K562 (cell line): ENCODE measurements at regions not wholly inside any gene's neighbourhood (a gene's known extent, or its start where the extent isn't known, plus 50 kb on each side); places are given as distances from the start of the nearest gene placed in this dataset.

Experiments
- ATAC-seq: fragments of 200-7000 bp; cut with Tn5 transposase; 3 replicates; pipeline ENCODE4 v1.9.1; 2020; ENCODE audit warnings: moderate library complexity
- BruUV-seq: library from RNA; stranded (reverse); fragments of 400-500 nt; replicated peaks from 2 replicates; lab custom pipeline; 2021; lab: Mats Ljungman, UMichigan
- CTCF ChIA-PET: fragments of 300-600 bp; formaldehyde crosslinking; extraction: SDS; loops from one replicate; lab custom pipeline; 2021; ENCODE audit warnings: low intra/inter-chr PET ratio; lab: Yijun Ruan, JAX
- POLR2A ChIA-PET: fragments of 300-600, 350-650 bp; sonication (Branson Sonifier 250); formaldehyde crosslinking; extraction: SDS; loops from one replicate; lab custom pipeline; 2021; ENCODE audit warnings: antibody characterized with exemption, inconsistent platforms; lab: Yijun Ruan, JAX
- DNase-seq, 4 experiments: peaks; one replicate each; pipeline versions ENCODE4 v3.0.0 to v3.0.0-alpha.2; 2011 to 2018; ENCODE audit warnings: low spot score in 3 of 4, mixed read lengths in 3 of 4; ENCODE audit errors: extremely low read depth in 1 of 4
- FAIRE-seq: peaks from 2 replicates; lab custom pipeline; 2011; peaks lifted over from hg19 to GRCh38; lab: Jason Lieb, UNC
- H2AFZ ChIP-seq: 2 replicates; pipeline ENCODE4 v1.6.0; 2011; ENCODE audit warnings: low read depth, low read length, control low read depth, inconsistent platforms
- H3K27ac ChIP-seq: fragments of 200-600 bp; 3 replicates; pipeline ENCODE4 v1.8.0; 2011; ENCODE audit warnings: low read depth, mild to moderate bottlenecking, control low read depth, inconsistent platforms, low read length, moderate library complexity, mixed read lengths; ENCODE audit errors: extremely low read depth
- H3K27me3 ChIP-seq, 2 experiments: fragments of 300-600 bp in 1 of 2; 2 replicates in 1 of 2; 3 replicates in 1 of 2; pipeline versions ENCODE4 v1.6.0 to v1.8.0; 2011; ENCODE audit warnings: inconsistent platforms in 2 of 2, low read length in 2 of 2, mild to moderate bottlenecking in 1 of 2, mixed read lengths in 1 of 2, moderate library complexity in 1 of 2; ENCODE audit not compliant: control insufficient read depth in 2 of 2, insufficient read depth in 2 of 2
- H3K36me3 ChIP-seq: fragments of 300-600 bp; 3 replicates; pipeline ENCODE4 v1.8.0; 2011; ENCODE audit warnings: mild to moderate bottlenecking, low read length, inconsistent platforms; ENCODE audit not compliant: control insufficient read depth, insufficient read depth
- H3K4me1 ChIP-seq, 2 experiments: fragments of 200-600 bp in 1 of 2; replicated peaks in 1 of 2; 2 replicates in 1 of 2; 3 replicates in 1 of 2; pipeline versions ENCODE4 v1.5.1 to v1.8.0; 2011; ENCODE audit warnings: inconsistent platforms in 2 of 2, low read length in 2 of 2, mild to moderate bottlenecking in 1 of 2, mixed read lengths in 1 of 2, moderate library complexity in 1 of 2; ENCODE audit not compliant: control insufficient read depth in 2 of 2, insufficient read depth in 2 of 2
- H3K4me2 ChIP-seq: 2 replicates; pipeline ENCODE4 v1.6.1; 2011; ENCODE audit warnings: low read length, control low read depth, inconsistent platforms, mixed read lengths; ENCODE audit not compliant: insufficient read depth
- H3K4me3 ChIP-seq: fragments of 200-600 bp; sonication (generic), shearing (Covaris generic); 2 replicates; pipeline ENCODE4 v1.5.1; 2016; ENCODE audit warnings: control low read depth, inconsistent platforms
- H3K79me2 ChIP-seq: fragments of 200-600 bp; 3 replicates; pipeline ENCODE4 v1.8.0; 2011; ENCODE audit warnings: low read length, inconsistent platforms; ENCODE audit not compliant: control insufficient read depth, insufficient read depth
- H3K9ac ChIP-seq, 2 experiments: 2 replicates each; pipeline versions ENCODE4 v1.6.0 to v1.6.1; 2011; ENCODE audit warnings: low read depth in 2 of 2, low read length in 2 of 2, control low read depth in 1 of 2, inconsistent platforms in 1 of 2, mild to moderate bottlenecking in 1 of 2, mixed read lengths in 1 of 2; ENCODE audit not compliant: insufficient read depth in 1 of 2
- H3K9me1 ChIP-seq: one replicate; pipeline ENCODE4 v1.6.0; 2011; ENCODE audit warnings: inconsistent platforms, mild to moderate bottlenecking, low read length, moderate library complexity; ENCODE audit not compliant: control insufficient read depth, insufficient read depth
- H3K9me3 ChIP-seq: replicated peaks from 2 replicates; pipeline ENCODE4 v1.5.1; 2011; ENCODE audit warnings: low read depth, low read length, inconsistent platforms; ENCODE audit not compliant: control insufficient read depth, insufficient read depth
- H4K20me1 ChIP-seq: replicated peaks from 2 replicates; pipeline ENCODE4 v1.6.1; 2011; ENCODE audit warnings: low read length, inconsistent platforms, mixed read lengths; ENCODE audit not compliant: control insufficient read depth, insufficient read depth
- EWSR1 ChIP-seq: fragments of 450-650 bp; IDR thresholded peaks from 2 replicates; pipeline ENCODE4 v1.6.1; 2018; ENCODE audit warnings: borderline replicate concordance, mild to moderate bottlenecking, low read depth, moderate library complexity; ENCODE audit not compliant: partially characterized antibody
- SAFB2 ChIP-seq: fragments of 200-400 bp; formaldehyde crosslinking; IDR thresholded peaks from 2 replicates; pipeline ENCODE4 v1.6.1; 2018; ENCODE audit warnings: borderline replicate concordance, low read length, low read depth, moderate library complexity; ENCODE audit not compliant: severe bottlenecking
- ZNF124 ChIP-seq: sonication (generic); formaldehyde crosslinking; IDR thresholded peaks from 2 replicates; pipeline ENCODE4 v1.8.1; 2022; ENCODE audit warnings: missing genetic modification reagents
- ZNF24 ChIP-seq: fragments of 450-650 bp; IDR thresholded peaks from 2 replicates; pipeline ENCODE4 v1.6.1; 2016
- WGBS: fragments of 100-300 bp; shearing (Covaris generic); methylation state at CpG from one replicate; pipeline ENCODE4 v1.1.6; 2016; ENCODE audit warnings: low coverage, mixed read lengths; ENCODE audit not compliant: insufficient coverage; ENCODE audit errors: missing lambda C conversion rate; 5-methylcytosine and 5-hydroxymethylcytosine counted together
- in situ Hi-C: fragments of 300-500 bp; cut with MboI; formaldehyde crosslinking; loops from 4 replicates; pipeline ENCODE4 v1.15.0; 2018; ENCODE audit warnings: inconsistent platforms, mixed read lengths
- intact Hi-C: fragments of 100-400 bp; cut with micrococcal nuclease; formaldehyde crosslinking; loops from 2 replicates; pipeline ENCODE4 v1.14.2; 2022
- TF ChIP-seq, protein P1 (sequence below): fragments of 250-450 bp; sonication (Bioruptor Pico); IDR thresholded peaks from 2 replicates; pipeline ENCODE4 v1.4.0; 2020; ENCODE audit warnings: borderline replicate concordance

DNA sequence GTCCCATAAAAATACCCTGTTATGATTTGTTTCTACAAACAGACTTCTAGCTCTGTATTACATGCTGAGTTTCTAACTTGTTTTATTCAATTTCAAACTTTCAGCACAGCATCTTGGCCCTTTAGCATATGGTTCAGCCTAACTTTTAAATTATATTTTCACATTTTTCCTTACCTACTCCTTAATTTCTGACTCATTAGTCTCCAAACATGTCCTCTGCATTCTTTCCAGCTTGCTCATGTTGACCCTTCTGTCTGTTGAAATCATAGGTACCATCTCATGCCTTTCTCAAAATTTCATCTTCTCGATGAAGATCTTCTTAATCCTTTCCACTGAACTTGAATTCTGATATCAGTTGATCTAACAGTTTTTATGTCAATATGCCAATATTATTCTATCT, 200.9 kb upstream of the RIOK2 start (continued):
- no peak for TF ChIP-seq EWSR1
- TF ChIP-seq ZNF124, result no peak

DNA sequence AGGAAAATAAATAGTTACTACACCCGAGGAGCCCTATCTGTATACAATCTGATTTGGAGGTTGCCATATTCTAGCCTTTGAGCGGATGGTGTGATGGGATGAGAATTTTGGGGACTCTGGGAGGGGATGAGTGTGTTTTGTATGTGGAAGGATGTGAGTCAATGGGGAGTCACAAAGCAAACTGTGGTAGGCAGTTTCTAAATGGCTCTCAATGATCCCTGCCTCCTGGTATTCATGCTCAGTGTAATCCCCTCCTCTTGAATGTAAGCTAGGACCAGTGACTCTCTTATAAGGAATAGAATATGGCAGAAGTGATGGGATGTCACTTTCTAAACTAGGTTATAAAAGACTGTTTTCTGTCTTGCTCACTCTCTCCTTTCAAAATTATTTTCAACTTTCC, 205.7 kb upstream of the RIOK2 start:
- no peaks in the 10 kb centered on the region for H3K36me3 ChIP-seq
- no peaks in the 10 kb centered on the region for H3K27me3 ChIP-seq
- no peaks in the 10 kb centered on the region for H3K9me1 ChIP-seq
- POLR2A ChIA-PET, result no interaction called here
- DNase-seq (no peak), FAIRE-seq (no peak)
- H3K4me2 ChIP-seq, result no peak overlapping the region
- in situ Hi-C loops, result no loop called here
- intact Hi-C loops, result no loop called here
- H2AFZ ChIP-seq, result no peak overlapping the region
- TF ChIP-seq ZNF24, result no peak
- TF ChIP-seq, protein P1, sequence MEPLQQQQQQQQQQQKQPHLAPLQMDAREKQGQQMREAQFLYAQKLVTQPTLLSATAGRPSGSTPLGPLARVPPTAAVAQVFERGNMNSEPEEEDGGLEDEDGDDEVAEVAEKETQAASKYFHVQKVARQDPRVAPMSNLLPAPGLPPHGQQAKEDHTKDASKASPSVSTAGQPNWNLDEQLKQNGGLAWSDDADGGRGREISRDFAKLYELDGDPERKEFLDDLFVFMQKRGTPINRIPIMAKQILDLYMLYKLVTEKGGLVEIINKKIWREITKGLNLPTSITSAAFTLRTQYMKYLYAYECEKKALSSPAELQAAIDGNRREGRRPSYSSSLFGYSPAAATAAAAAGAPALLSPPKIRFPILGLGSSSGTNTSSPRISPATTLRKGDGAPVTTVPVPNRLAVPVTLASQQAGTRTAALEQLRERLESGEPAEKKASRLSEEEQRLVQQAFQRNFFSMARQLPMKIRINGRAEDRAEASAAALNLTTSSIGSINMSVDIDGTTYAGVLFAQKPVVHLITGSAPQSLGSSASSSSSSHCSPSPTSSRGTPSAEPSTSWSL, result no peak
- TF ChIP-seq SAFB2, result no peak
- TF ChIP-seq, all 486 proteins: peak for 0
- Histone ChIP-seq H3K79me2 (no peaks in the 10 kb centered on the region), H3K4me3 (no peak overlapping the region), H4K20me1 (no peaks in the 10 kb centered on the region), H3K4me1 (no peaks in the 10 kb centered on the region), H3K9ac (no peak overlapping the region), H3K9me3 (no peaks in the 10 kb centered on the region; the same call in 1 of the 2 replicates), H3K27ac (no peak overlapping the region)
- 0% methylated on average over 2 of the region's 2 CpGs for WGBS
- BruUV-seq, result no TSS peak
- ATAC-seq, result no peak
- CTCF ChIA-PET, result no interaction called here
